Duodenal mucosa (tissue), 2 donors: ENCODE measurements at regions not wholly inside any gene's neighbourhood (a gene's known extent, or its start where the extent isn't known, plus 50 kb on each side); places are given as distances from the start of the nearest gene placed in this dataset.

Experiments
- H3K27ac ChIP-seq: one replicate; pipeline ENCODE4 v1.7.0; 2013; ENCODE audit warnings: low read depth, low read length
- H3K27me3 ChIP-seq, 2 donors: one replicate each; pipeline ENCODE4 v1.7.0; 2013; ENCODE audit warnings: low read length in 2 of 2, control low read depth in 1 of 2; ENCODE audit not compliant: insufficient read depth in 2 of 2, control insufficient read depth in 1 of 2
- H3K36me3 ChIP-seq, 2 donors: one replicate each; pipeline ENCODE4 v1.7.0; 2013; ENCODE audit warnings: low read length in 2 of 2, control low read depth in 1 of 2; ENCODE audit not compliant: insufficient read depth in 2 of 2, control insufficient read depth in 1 of 2
- H3K4me1 ChIP-seq, 2 donors: one replicate each; pipeline ENCODE4 v1.7.0; 2013; ENCODE audit warnings: low read length in 2 of 2, control low read depth in 1 of 2; ENCODE audit not compliant: insufficient read depth in 2 of 2, control insufficient read depth in 1 of 2
- H3K4me3 ChIP-seq, 2 donors: one replicate each; pipeline ENCODE4 v1.7.0; 2013; ENCODE audit warnings: low read length in 2 of 2, low read depth in 1 of 2
- H3K9ac ChIP-seq, 2 donors: one replicate each; pipeline ENCODE4 v1.7.0; 2013; ENCODE audit warnings: low read length in 2 of 2, low read depth in 1 of 2
- H3K9me3 ChIP-seq, 2 donors: one replicate each; pipeline ENCODE4 v1.7.0; 2013; ENCODE audit warnings: low read length in 2 of 2, control low read depth in 1 of 2; ENCODE audit not compliant: control insufficient read depth in 1 of 2

DNA sequence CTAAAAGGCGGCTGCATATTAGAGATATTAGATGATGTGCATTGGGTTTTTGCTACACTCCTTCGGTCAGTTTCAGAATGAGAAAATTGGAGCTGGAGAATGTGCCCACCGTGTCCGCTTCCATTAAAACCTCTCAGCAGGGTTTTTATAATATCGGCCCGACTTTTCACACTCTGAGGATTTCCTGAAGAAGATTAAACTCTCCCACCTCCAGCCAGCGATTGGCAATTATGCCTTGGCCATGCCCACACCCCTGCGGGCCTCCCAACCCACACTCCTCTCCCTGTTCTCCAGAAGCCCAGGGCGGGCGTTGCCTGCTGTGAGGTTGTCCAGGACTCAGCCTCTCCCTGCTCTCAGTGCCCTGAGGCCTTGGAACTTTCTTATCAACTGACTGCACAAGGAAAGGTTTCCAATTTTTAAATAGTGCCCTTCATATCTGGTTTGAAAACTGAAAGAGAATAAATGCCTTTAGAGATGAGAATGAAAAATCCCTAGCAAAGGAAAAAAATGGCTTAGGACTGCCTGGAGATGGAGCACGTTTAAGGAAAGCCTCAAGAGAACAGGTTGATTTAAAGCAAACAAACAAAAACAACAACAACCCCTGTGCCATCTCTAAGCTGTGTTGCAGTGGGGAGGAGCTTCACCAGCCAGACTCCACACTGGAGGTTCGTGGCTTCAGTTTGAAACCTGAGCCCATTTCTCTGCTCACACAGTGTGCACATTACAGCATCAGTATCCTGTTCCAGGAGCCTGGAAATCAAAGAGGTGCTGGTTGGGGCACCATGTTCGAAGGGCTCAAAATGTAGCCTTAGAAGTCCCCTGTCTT lies 292.9 kb downstream of the NSG2 start:
- Histone ChIP-seq H3K9me3 (no peaks in the 10 kb centered on the region), H3K9ac (no peak overlapping the region), H3K27me3 (peaks cover 3 to 7% of the 10 kb centered on the region in 2 donors), H3K27ac (no peak overlapping the region), H3K36me3 (no peaks in the 10 kb centered on the region), H3K4me3 (no peak overlapping the region), H3K4me1 (peaks cover 0 to 8% of the 10 kb centered on the region in 2 donors)

DNA sequence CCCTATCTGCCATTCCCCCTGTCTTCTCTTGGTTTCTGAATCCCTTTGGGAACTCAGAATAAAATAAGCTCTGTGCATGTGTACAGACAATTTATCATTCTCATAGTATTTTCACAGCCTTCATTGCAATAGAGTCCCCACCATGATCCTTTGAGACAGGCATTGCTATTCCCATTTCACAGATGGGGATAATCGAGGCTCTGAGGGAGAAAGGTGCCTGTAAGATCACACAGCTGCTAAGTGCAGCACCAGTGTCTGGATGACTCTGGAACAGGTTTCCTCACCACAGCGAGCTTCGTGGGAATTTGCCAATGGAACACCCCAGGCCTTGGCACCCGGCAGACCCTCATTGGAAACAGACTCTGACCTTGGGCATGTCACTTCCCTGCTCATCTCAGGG lies 293.6 kb downstream of the NSG2 start:
- Histone ChIP-seq H3K36me3 (no peaks in the 10 kb centered on the region), H3K27me3 (peaks cover 3 to 7% of the 10 kb centered on the region in 2 donors), H3K9me3 (no peaks in the 10 kb centered on the region), H3K4me3 (no peak overlapping the region), H3K27ac (no peak overlapping the region), H3K9ac (no peak overlapping the region), H3K4me1 (peaks cover 0 to 8% of the 10 kb centered on the region in 2 donors)

DNA sequence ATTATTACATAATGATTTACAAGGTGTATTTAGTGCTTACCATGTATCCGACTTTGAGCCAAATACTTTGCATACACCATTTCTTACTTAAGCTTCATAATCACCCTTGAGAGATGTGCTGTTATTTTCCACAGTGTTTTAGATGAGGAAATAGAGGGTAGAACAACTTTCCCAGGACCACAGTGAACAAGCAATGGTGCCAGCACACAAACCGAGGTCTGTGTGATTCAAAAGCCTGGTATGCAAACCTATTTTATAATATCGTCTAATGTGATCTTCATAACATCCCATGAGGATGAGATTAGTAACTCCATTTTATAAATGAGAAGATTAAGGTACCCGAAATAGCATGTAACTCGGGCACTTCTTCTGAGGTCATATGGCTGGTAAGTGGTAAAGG lies 294.7 kb downstream of the NSG2 start:
- no peaks in the 10 kb centered on the region for H3K36me3 ChIP-seq
- H3K4me3 ChIP-seq = no peak overlapping the region
- no peaks in the 10 kb centered on the region for H3K9me3 ChIP-seq
- peaks cover 3 to 7% of the 10 kb centered on the region in 2 donors for H3K27me3 ChIP-seq
- H3K27ac ChIP-seq = no peak overlapping the region
- peaks cover 0 to 8% of the 10 kb centered on the region in 2 donors for H3K4me1 ChIP-seq
- no peak overlapping the region for H3K9ac ChIP-seq

DNA sequence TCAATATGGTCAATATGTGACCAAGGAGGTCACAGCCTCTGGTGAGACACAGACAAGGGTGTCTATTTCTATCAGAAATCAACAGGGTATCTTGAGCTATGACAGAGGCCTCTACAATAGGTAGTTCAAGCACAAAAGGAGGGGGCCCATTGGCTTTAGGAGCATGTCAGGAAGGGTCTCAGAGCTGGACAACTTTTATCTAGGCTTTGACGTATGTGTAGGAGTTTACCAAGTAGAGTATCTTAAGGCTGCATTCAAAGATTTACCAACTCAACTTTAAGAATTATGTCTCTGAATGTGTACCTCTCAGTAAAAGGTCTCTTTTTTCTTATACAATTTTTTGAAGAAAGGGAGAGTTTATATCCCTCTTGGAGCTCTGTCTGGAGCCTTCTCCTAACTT lies 297.2 kb downstream of the NSG2 start:
- H3K36me3 ChIP-seq = no peaks in the 10 kb centered on the region
- H3K9ac ChIP-seq = no peak overlapping the region
- peaks cover 3 to 4% of the 10 kb centered on the region in 2 donors for H3K27me3 ChIP-seq
- no peak overlapping the region for H3K4me3 ChIP-seq
- H3K4me1 ChIP-seq = peaks cover 0 to 8% of the 10 kb centered on the region in 2 donors
- H3K9me3 ChIP-seq = no peaks in the 10 kb centered on the region
- no peak overlapping the region for H3K27ac ChIP-seq

DNA sequence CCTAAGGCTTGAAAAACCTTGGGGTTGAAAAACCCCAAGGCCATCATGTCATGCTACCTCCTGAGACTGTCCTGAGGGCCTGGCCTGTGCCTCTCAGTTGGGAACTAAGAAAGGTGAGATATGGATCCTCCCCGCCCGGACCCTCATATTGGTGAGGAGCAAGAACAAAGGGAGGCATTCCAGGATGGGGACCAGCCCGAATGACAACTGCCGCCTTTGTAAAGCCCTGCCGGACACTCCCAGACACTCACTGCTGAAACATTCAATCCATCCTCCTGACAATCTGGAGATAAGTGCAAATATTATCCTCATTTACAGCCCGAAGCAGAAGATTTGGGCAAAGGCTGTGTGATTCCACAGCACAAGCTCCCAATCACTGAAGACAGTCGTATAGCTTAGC lies 298.3 kb downstream of the NSG2 start:
- H3K4me1 ChIP-seq = peaks cover 0 to 1% of the 10 kb centered on the region in 2 donors
- no peaks in the 10 kb centered on the region for H3K9me3 ChIP-seq
- H3K27me3 ChIP-seq = peaks cover 3 to 4% of the 10 kb centered on the region in 2 donors

DNA sequence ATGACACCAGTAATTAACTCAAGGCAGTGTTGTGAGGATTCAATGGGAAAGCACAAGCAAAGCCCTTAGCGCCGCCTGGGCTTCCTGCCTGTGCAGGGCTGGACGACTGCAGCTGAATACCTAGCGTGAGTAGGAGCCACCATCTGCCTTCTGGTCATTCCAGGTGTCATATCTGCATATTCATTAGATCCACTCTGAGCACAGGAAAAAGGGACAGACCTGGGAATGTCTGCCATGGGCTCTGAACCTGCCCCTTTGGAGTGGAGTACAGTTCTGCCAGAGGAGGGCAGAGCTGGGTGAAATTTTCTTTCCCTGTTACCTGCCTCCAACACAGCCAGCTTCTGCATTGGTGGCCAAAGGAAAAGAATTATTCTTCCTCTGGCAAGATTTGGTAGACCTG lies 298.8 kb downstream of the NSG2 start:
- H3K9ac ChIP-seq = no peak overlapping the region
- no peaks in the 10 kb centered on the region for H3K4me1 ChIP-seq
- H3K27me3 ChIP-seq = peaks cover under 1 to 4% of the 10 kb centered on the region in 2 donors
- no peaks in the 10 kb centered on the region for H3K9me3 ChIP-seq
- no peak overlapping the region for H3K4me3 ChIP-seq
- no peaks in the 10 kb centered on the region for H3K36me3 ChIP-seq
- no peak overlapping the region for H3K27ac ChIP-seq

More for the DNA sequence above, 298.3 kb downstream of the NSG2 start:
- H3K27ac ChIP-seq = no peak overlapping the region
- no peaks in the 10 kb centered on the region for H3K36me3 ChIP-seq
- no peak overlapping the region for H3K4me3 ChIP-seq
- H3K9ac ChIP-seq = no peak overlapping the region

DNA sequence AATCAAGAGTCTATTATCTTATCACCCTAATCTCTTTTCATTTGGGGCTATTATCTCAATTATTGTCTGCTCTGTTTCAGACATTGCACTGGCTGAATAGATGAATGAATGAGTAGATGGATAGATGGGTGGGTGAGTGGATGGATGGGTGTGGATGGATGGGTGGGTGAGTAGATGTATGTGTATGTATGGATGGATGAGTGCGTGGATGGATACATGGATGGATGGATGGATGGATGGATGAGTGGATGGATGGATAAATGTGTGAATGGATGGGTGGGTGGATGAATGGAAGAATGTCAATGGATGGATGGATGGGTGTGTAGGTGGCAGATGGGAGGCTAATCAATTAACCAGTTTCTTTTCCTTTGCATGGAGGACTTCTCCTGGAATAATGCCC lies 301.7 kb downstream of the NSG2 start:
- Histone ChIP-seq H3K27me3 (peaks cover 0 to 4% of the 10 kb centered on the region in 2 donors), H3K4me3 (no peak overlapping the region), H3K9ac (no peak overlapping the region), H3K4me1 (no peaks in the 10 kb centered on the region), H3K9me3 (no peaks in the 10 kb centered on the region), H3K27ac (no peak overlapping the region), H3K36me3 (no peaks in the 10 kb centered on the region)

DNA sequence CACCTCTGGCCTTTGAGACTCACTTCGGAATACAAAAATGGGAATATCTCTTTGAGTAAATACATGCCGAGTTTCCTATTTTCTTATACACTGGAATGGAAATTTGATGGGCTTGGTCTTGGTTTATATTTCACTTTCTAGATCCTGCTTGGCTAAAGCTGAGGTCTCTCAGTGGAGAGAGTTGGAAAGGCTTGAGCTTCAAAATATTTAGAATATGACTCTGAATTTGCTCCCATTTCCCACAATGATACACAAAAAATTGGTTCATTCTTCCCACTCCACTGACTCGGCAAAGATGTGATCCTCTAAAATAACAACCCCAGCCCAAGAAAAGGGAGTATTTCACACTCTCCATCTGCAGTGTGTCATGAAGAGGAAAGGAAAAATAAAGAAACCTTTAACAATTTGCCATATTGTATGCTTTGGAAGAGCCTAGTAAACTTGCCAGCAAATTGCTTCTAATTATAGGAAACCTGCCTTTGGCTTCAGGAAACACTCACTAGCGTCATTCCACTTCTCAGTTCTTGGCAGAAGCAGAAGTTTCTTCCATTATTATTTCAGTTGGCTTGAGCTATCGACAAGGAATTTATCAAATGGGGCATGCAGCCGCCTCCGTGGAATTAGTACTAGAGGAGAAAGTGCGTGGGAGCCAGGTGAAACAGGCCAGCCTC lies 302.9 kb downstream of the NSG2 start:
- H3K27ac ChIP-seq = no peak overlapping the region
- H3K4me3 ChIP-seq = no peak overlapping the region

DNA sequence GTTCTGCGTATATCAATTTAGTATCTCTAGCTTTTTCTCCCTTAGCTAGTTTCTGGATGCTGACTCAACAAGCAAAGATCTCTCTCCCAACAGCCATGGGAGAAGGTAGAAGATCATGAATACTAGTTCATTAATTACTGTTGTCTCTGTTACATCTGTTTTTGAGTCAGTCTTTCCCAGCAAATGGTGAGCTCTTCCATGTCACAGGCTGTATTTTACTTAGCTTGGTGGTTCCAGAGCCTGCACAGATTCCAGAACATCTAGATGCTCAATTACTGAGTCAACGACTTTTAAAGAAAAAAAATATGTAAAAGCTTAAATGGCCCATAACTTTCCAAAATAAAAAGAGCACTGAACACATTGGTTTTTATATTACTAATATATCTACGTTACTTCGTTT lies 307.2 kb downstream of the NSG2 start:
- no peaks in the 10 kb centered on the region for H3K9me3 ChIP-seq
- no peaks in the 10 kb centered on the region for H3K27me3 ChIP-seq
- no peak overlapping the region for H3K4me3 ChIP-seq
- H3K36me3 ChIP-seq = no peaks in the 10 kb centered on the region
- H3K4me1 ChIP-seq = no peaks in the 10 kb centered on the region
- no peak overlapping the region for H3K9ac ChIP-seq
- no peak overlapping the region for H3K27ac ChIP-seq

More for the DNA sequence above, 302.9 kb downstream of the NSG2 start:
- no peaks in the 10 kb centered on the region for H3K4me1 ChIP-seq
- no peaks in the 10 kb centered on the region for H3K27me3 ChIP-seq
- no peak overlapping the region for H3K9ac ChIP-seq
- H3K36me3 ChIP-seq = no peaks in the 10 kb centered on the region
- H3K9me3 ChIP-seq = no peaks in the 10 kb centered on the region

DNA sequence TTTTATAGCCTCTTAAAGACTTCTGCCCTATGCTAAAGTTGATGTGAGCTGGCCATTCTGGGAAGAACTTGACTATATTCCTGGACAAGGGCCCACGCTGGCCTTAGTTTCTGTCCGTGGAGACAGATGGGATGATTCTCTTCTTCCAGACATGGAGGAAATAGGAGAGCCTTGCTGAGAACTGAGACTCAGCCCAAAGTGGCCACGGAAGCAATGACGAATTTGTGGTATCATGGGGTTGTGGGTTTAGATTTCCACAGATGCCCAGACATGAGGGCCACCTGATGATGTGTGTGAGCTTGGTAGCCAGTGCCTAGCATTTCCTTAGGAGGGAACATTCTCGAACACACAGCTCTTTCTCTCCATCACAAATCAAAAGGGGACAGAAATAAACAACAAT lies 309.1 kb downstream of the NSG2 start:
- Histone ChIP-seq H3K36me3 (no peaks in the 10 kb centered on the region), H3K9me3 (no peaks in the 10 kb centered on the region), H3K27me3 (no peaks in the 10 kb centered on the region), H3K4me1 (no peaks in the 10 kb centered on the region), H3K27ac (no peak overlapping the region), H3K4me3 (no peak overlapping the region), H3K9ac (no peak overlapping the region)
